GM19468 (cell line): ENCODE measurements at regions not wholly inside any gene's neighbourhood (a gene's known extent, or its start where the extent isn't known, plus 50 kb on each side); places are given as distances from the start of the nearest gene placed in this dataset.

Experiments used
- ATAC-seq: cut with Tn5 transposase; IDR thresholded peaks from one replicate; pipeline ENCODE4 v1.9.1; 2021; ENCODE audit warnings: mild to moderate bottlenecking, moderate library complexity, moderate number of reproducible peaks; ENCODE audit not compliant: unreplicated experiment; ENCODE audit errors: extremely low read depth

GRCh38 chr5:57575839-57576238 lies 93.2 kb upstream of the ACTBL2 start:
- ATAC-seq: no peak

DNA sequence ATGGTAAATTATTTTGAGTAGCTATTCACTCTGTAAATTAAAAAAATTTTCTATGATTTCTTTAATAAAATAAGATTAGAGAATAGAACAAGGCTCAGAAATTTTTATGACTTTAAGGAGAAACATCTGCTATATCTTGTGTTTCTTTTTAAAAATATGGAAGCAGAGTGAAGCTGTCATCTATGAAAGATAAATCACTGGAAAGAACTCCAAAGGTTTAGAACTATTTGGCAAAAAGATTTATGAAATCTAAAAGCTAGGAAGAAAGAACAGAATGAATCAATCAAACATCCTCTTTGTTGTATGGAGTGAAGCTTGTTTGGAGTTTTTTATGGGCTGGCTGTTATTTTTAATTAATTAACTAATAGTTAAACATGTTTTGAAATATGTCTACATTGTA lies 89.8 kb upstream of the ACTBL2 start:
- ATAC-seq: no peak

GRCh38 chr5:57569601-57570000 lies 87.0 kb upstream of the ACTBL2 start:
- no peak for ATAC-seq

DNA sequence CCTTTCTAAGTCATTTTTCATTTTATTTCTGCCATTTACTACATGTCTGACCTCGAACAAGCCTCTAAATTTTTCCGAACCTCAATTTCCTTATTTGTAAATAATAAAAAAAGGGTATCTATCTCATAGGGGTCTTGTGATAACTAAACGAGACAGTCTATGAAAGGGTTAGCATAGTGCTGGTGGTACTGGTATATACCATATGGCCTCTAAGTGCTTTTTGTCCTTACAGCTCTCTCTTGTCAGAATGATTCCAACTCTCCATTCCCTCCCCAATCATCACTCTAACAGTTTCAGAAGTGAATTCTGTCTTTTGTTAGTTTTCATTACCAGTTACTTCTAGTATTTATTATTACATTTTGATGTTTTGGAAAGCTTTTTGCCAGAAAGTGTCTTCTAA lies 85.5 kb upstream of the ACTBL2 start:
- no peak for ATAC-seq

GRCh38 chr5:57566914-57567313 lies 84.3 kb upstream of the ACTBL2 start:
- ATAC-seq: no peak

DNA sequence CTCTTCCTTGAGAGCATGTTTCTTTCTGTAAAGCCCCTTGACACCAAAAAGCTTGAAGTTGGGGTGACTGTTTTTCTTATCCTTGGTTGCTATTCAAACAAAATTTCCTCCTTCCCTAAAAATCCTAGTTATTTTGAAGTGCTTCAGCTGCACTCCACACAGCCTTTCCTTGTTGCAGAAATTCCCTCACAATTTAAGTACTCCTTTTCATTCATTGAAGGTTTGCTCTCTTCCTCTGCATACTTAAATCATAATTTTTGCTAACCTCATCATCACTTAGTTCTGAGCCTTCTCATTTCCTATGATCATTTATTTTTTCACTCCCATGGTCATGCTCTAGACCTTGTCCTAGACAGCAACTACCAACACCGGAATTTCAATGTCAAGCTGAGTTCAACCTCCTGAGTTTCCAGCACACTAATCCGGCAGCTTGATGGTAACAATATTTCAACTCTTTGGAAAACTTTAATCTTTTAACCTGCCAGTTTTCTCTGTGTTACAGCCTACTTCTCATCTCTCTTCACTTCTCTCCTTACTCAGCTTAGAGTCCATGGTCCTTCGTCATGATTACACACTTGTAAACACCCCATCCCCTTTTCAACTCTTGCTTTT lies 78.7 kb upstream of the ACTBL2 start:
- no peak for ATAC-seq

- ATAC-seq: no peak
These were observed 76.6 kb upstream of the ACTBL2 start for GRCh38 chr5:57559110-57559635.

GRCh38 chr5:57552033-57552432 lies 69.4 kb upstream of the ACTBL2 start:
- ATAC-seq: no peak

DNA sequence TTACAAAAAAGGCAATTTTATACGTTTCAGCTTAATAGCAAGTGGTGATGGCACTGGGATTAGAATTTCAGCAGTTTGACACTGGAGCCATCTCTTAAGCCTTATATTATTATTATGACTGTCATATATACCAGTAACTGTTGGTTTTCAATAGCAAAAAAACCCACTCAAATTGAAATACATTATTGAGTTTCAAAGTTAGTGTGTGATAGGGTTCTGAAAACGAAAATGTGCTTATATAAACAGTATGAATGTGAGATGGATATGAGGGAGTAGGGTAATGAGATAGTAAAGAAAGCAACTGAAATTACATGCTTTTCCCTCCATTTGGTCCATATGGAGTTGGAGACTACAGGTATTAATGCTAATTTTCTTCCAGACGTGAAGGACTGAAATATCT lies 68.6 kb upstream of the ACTBL2 start:
- no peak for ATAC-seq

GRCh38 chr5:57550132-57550531 lies 67.5 kb upstream of the ACTBL2 start:
- no peak for ATAC-seq

GRCh38 chr5:57549566-57549965 lies 67.0 kb upstream of the ACTBL2 start:
- ATAC-seq: no peak

DNA sequence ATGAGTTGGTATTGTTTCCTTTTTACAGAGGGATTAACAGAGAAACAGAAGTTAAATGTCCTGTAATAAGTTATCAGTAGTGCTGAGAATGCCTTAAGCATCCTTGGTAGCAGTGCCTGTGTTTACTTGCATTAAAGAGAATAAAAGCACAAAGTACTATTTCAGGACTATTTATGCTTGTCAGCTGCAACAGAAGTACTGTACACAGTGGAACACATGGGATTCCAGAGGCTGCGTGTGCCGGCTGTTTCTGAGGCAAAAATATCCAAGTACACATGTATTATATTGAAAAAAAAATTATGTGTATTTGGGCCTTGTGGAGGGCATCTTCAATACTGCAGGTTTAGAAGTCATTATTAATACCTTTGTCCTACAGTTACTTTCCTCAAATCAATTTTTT lies 58.2 kb upstream of the ACTBL2 start:
- ATAC-seq: no peak

DNA sequence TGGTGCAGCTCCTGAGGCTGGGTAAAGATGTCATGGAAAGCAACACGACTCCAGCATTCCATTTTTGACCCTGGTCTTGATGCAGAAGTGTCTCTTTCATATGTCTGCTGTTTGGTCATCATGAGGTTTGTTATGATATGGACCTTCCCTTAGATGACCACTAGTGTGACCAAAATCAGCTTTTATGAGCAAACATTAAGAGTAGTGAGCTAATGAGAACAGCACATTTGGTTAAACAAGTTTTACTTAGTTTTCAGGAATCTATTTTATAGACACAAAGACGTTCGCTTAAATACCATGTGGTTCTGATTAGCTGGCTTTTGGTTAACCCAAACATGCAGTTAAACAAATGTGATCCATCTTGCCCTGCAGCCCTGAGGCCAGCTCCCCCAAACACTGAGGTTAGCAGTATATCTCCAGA lies 56.7 kb upstream of the ACTBL2 start:
- no peak for ATAC-seq

GRCh38 chr5:57538341-57538955 lies 55.8 kb upstream of the ACTBL2 start:
- ATAC-seq: no peak

- ATAC-seq: no peak
These were observed 55.2 kb upstream of the ACTBL2 start for GRCh38 chr5:57537811-57538210.

DNA sequence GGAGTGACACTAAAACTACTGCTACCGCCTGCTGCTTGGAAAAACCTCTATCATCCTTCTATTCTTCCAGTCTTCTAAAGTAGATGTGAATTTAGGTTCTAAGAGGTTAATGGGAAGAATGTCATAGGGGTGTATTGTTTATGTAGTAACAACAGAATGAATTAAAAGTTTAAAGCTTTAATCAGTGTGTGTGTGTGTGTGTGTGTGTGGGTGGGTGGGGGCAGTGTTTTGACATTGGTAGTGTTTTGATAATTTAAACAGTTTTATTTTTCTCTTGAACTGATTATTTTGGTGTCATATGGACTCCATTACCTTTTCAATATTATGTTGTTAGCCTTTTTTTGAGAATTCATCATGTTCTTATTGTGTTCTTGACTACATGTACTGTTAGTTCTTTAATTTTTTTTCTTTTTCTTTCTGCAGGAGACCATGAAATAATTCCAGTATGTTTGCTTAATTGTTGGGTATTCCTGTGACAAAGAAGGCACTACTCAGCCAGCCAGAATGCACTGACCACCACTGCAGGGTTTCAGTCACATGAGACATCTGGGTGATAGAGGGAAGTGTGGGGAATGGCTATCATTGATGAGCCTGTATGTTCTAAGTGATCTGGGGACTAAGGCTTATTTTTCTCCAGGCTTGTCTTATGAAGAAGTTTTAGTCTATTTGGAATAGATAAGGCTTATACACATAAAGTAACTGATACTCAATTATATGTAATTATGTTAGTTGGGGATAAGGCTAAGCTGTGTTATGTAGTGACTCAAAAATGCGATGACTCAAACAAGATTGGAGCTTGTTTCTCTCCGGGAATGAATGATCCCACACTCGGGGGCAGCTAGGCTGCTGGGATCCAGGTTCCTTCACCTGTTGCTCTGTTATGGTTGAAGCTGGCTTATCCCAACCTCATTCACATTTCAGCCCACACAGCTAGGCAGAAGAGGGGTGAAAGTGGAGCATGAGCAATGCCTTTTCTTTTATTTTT lies 50.2 kb upstream of the ACTBL2 start:
- no peak for ATAC-seq
